GM12878 (cell line): ENCODE measurements at regions not wholly inside any gene's neighbourhood (a gene's known extent, or its start where the extent isn't known, plus 50 kb on each side); places are given as distances from the start of the nearest gene placed in this dataset.
A peak's percentile ranks its signal among the peaks of the same experiment; 100 is the strongest.

ENCODE experiments used
- ATAC-seq: fragments of 200-7000 bp; cut with Tn5 transposase; 3 replicates; pipeline ENCODE4 v1.9.1; 2020; ENCODE audit warnings: mild to moderate bottlenecking, moderate library complexity
- BruUV-seq: library from RNA; stranded (reverse); fragments of 400-500 nt; replicated peaks from 2 replicates; lab custom pipeline; 2021; lab: Mats Ljungman, UMichigan
- CTCF ChIA-PET: fragments of 300-600 bp; sonication (Branson Sonifier 250); formaldehyde crosslinking; extraction: SDS; loops from one replicate; lab custom pipeline; 2021; ENCODE audit warnings: inconsistent platforms; lab: Yijun Ruan, JAX
- POLR2A ChIA-PET: fragments of 350-600 bp; formaldehyde crosslinking; extraction: SDS; loops from one replicate; lab custom pipeline; 2021; ENCODE audit warnings: inconsistent platforms; lab: Charles Lee
- RAD21 ChIA-PET: fragments of 300-600 bp; sonication (Branson Sonifier 250); formaldehyde crosslinking; loops from one replicate; lab custom pipeline; 2023; ENCODE audit warnings: antibody characterized with exemption; ENCODE audit not compliant: unreplicated experiment; lab: Charles Lee
- SMC1A ChIA-PET: fragments of 300-600 bp; sonication (Branson Sonifier 250); formaldehyde crosslinking; loops from one replicate; lab custom pipeline; 2023; ENCODE audit not compliant: unreplicated experiment, uncharacterized antibody; lab: Charles Lee
- DNase-seq: peaks from one replicate; pipeline ENCODE4 v3.0.0-alpha.2; 2011; ENCODE audit warnings: low read depth, low spot score
- FAIRE-seq: peaks from 3 replicates; lab custom pipeline; 2011; peaks lifted over from hg19 to GRCh38; lab: Jason Lieb, UNC
- H2AFZ ChIP-seq: 2 replicates; pipeline ENCODE4 v1.6.0; 2011; ENCODE audit warnings: low read depth, low read length, control low read depth; ENCODE audit not compliant: control insufficient read depth
- H3K27ac ChIP-seq: 2 replicates; pipeline ENCODE4 v1.5.1; 2011; ENCODE audit warnings: control low read depth; ENCODE audit not compliant: control insufficient read depth, insufficient read depth
- H3K27me3 ChIP-seq, 2 experiments: replicated peaks in 1 of 2; 2 replicates each; pipeline versions ENCODE4 v1.6.0 to v1.6.1; 2011; ENCODE audit warnings: low read length in 1 of 2; ENCODE audit not compliant: control insufficient read depth in 2 of 2, insufficient read depth in 2 of 2
- H3K36me3 ChIP-seq, 2 experiments: 2 replicates each; pipeline ENCODE4 v1.5.1; 2011; ENCODE audit warnings: low read length in 1 of 2; ENCODE audit not compliant: control insufficient read depth in 2 of 2, insufficient read depth in 2 of 2
- H3K4me1 ChIP-seq: 2 replicates; pipeline ENCODE4 v1.6.1; 2011; ENCODE audit warnings: mild to moderate bottlenecking, low read length, moderate library complexity, mixed read lengths; ENCODE audit not compliant: control insufficient read depth, insufficient read depth
- H3K4me2 ChIP-seq: 2 replicates; pipeline ENCODE4 v1.6.0; 2011; ENCODE audit warnings: control low read depth; ENCODE audit not compliant: control insufficient read depth, insufficient read depth
- H3K4me3 ChIP-seq: fragments of 200-600 bp; sonication (generic); 2 replicates; pipeline ENCODE4 v1.5.1; 2016
- H3K79me2 ChIP-seq: 2 replicates; pipeline ENCODE4 v1.6.0; 2011; ENCODE audit warnings: low read length; ENCODE audit not compliant: control insufficient read depth, insufficient read depth
- H3K9ac ChIP-seq: 2 replicates; pipeline ENCODE4 v1.8.0; 2011; ENCODE audit warnings: low read length, control low read depth, mixed read lengths; ENCODE audit not compliant: control insufficient read depth, insufficient read depth
- H3K9me3 ChIP-seq: replicated peaks from 3 replicates; pipeline ENCODE4 v1.5.1; 2011; ENCODE audit warnings: mild to moderate bottlenecking, low read length; ENCODE audit not compliant: control insufficient read depth, insufficient read depth
- H4K20me1 ChIP-seq: 2 replicates; pipeline ENCODE4 v1.6.0; 2011; ENCODE audit not compliant: control insufficient read depth, insufficient read depth
- DPF2 ChIP-seq: fragments of 450-650 bp; IDR thresholded peaks from 2 replicates; pipeline ENCODE4 v1.6.1; 2017; ENCODE audit warnings: mild to moderate bottlenecking
- TCF12 ChIP-seq: IDR thresholded peaks from 2 replicates; pipeline ENCODE4 v1.6.1; 2011; ENCODE audit warnings: low read depth, mild to moderate bottlenecking, low read length
- ZZZ3 ChIP-seq: IDR thresholded peaks from 2 replicates; pipeline ENCODE4 v1.6.1; 2011; ENCODE audit warnings: low read depth; ENCODE audit not compliant: control insufficient read depth, insufficient read length
- WGBS: methylation state at CpG from one replicate; pipeline ENCODE4 v1.1.6; 2016; ENCODE audit warnings: low lambda C conversion rate; ENCODE audit not compliant: insufficient replicate concordance, insufficient coverage; ENCODE audit errors: missing lambda C conversion rate; 5-methylcytosine and 5-hydroxymethylcytosine counted together
- in situ Hi-C: fragments of 300-500 bp; cut with MboI; formaldehyde crosslinking; loops from 9 replicates; pipeline ENCODE4 v1.14.3; 2018; ENCODE audit warnings: mixed read lengths
- intact Hi-C: fragments of 100-400 bp; cut with micrococcal nuclease; formaldehyde crosslinking; loops from one replicate; pipeline ENCODE4 v1.14.2; 2022; ENCODE audit not compliant: unreplicated experiment
- TF ChIP-seq, protein P1 (sequence below): IDR thresholded peaks from 2 replicates; pipeline ENCODE4 v1.6.1; 2012; ENCODE audit warnings: improper control_type of control experiment, low read depth, low read length; ENCODE audit not compliant: insufficient replicate concordance

GRCh38 chr1:168959382-168959781 lies 147.1 kb upstream of the ATP1B1 start:
- TF ChIP-seq DPF2: peak; percentile 88
- TF ChIP-seq TCF12: no peak
- TF ChIP-seq, all 136 proteins: peak for 1
- ChIA-PET RAD21 (interaction anchor here (0.5 to 1.1 kb wide), 2 partner anchors 11 to 515 kb away, joined by 4 read pairs; no protein-coding TSS in a partner anchor), SMC1A (interaction anchor here (0.5 to 1.9 kb wide), 7 partner anchors 8 to 122 kb away, joined by 3 to 16 read pairs (median 3); no protein-coding TSS in a partner anchor), CTCF (interaction anchor here (0.6 to 1.3 kb wide), 3 partner anchors 14 to 241 kb away, joined by 3 to 5 read pairs (median 3); no protein-coding TSS in a partner anchor), POLR2A (interaction anchor here (1.2 kb wide), 1 partner anchor 38 kb away, joined by 3 read pairs; no protein-coding TSS in a partner anchor)
- no peak overlapping the region for H2AFZ ChIP-seq
- H3K9me3 ChIP-seq: no peaks in the 10 kb centered on the region
- intact Hi-C loops (no loop called here), in situ Hi-C loops (no loop called here)
- no peak for ATAC-seq
- no peaks in the 10 kb centered on the region for H3K79me2 ChIP-seq
- WGBS: 54% methylated on average over 2 of the region's 2 CpGs
- FAIRE-seq: no peak
- H3K36me3 ChIP-seq: no peaks in the 10 kb centered on the region
- H3K4me3 ChIP-seq: no peak overlapping the region
- no peak for DNase-seq
- BruUV-seq: no TSS peak
- no peaks in the 10 kb centered on the region; the same call in 1 of the 2 replicates for H3K4me1 ChIP-seq
- H4K20me1 ChIP-seq: no peaks in the 10 kb centered on the region
- no peaks in the 10 kb centered on the region for H3K27me3 ChIP-seq
- H3K27ac ChIP-seq: no peak overlapping the region
- H3K9ac ChIP-seq: no peak overlapping the region
- no peak overlapping the region for H3K4me2 ChIP-seq

- FAIRE-seq: no peak
- Histone ChIP-seq H3K9ac (no peak overlapping the region), H3K4me2 (no peak overlapping the region), H3K4me1 (no peaks in the 10 kb centered on the region; the same call in 1 of the 2 replicates), H3K27ac (no peak overlapping the region), H2AFZ (no peak overlapping the region), H4K20me1 (no peaks in the 10 kb centered on the region), H3K4me3 (no peak overlapping the region), H3K9me3 (no peaks in the 10 kb centered on the region), H3K36me3 (no peaks in the 10 kb centered on the region), H3K79me2 (no peaks in the 10 kb centered on the region), H3K27me3 (no peaks in the 10 kb centered on the region)
- ChIA-PET SMC1A (interaction anchor here (0.5 to 1.9 kb wide), 8 partner anchors 9 to 121 kb away, joined by 3 to 16 read pairs (median 3); no protein-coding TSS in a partner anchor), POLR2A (interaction anchor here (1.2 kb wide), 1 partner anchor 38 kb away, joined by 3 read pairs; no protein-coding TSS in a partner anchor), RAD21 (interaction anchor here (0.6 to 1.1 kb wide), 4 partner anchors 11 to 344 kb away, joined by 3 to 4 read pairs (median 3); no protein-coding TSS in a partner anchor), CTCF (interaction anchor here (0.6 to 1.3 kb wide), 6 partner anchors 15 to 242 kb away, joined by 3 to 5 read pairs (median 4); no protein-coding TSS in a partner anchor)
- whole genome bisulfite sequencing: 35% methylated on average over 1 of the region's 1 CpG
- ATAC-seq: no peak
- intact Hi-C loops (no loop called here), in situ Hi-C loops (no loop called here)
- no TSS peak for BruUV-seq
- TF ChIP-seq, protein P1, sequence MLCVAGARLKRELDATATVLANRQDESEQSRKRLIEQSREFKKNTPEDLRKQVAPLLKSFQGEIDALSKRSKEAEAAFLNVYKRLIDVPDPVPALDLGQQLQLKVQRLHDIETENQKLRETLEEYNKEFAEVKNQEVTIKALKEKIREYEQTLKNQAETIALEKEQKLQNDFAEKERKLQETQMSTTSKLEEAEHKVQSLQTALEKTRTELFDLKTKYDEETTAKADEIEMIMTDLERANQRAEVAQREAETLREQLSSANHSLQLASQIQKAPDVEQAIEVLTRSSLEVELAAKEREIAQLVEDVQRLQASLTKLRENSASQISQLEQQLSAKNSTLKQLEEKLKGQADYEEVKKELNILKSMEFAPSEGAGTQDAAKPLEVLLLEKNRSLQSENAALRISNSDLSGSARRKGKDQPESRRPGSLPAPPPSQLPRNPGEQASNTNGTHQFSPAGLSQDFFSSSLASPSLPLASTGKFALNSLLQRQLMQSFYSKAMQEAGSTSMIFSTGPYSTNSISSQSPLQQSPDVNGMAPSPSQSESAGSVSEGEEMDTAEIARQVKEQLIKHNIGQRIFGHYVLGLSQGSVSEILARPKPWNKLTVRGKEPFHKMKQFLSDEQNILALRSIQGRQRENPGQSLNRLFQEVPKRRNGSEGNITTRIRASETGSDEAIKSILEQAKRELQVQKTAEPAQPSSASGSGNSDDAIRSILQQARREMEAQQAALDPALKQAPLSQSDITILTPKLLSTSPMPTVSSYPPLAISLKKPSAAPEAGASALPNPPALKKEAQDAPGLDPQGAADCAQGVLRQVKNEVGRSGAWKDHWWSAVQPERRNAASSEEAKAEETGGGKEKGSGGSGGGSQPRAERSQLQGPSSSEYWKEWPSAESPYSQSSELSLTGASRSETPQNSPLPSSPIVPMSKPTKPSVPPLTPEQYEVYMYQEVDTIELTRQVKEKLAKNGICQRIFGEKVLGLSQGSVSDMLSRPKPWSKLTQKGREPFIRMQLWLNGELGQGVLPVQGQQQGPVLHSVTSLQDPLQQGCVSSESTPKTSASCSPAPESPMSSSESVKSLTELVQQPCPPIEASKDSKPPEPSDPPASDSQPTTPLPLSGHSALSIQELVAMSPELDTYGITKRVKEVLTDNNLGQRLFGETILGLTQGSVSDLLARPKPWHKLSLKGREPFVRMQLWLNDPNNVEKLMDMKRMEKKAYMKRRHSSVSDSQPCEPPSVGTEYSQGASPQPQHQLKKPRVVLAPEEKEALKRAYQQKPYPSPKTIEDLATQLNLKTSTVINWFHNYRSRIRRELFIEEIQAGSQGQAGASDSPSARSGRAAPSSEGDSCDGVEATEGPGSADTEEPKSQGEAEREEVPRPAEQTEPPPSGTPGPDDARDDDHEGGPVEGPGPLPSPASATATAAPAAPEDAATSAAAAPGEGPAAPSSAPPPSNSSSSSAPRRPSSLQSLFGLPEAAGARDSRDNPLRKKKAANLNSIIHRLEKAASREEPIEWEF: no peak
- TF ChIP-seq ZZZ3: no peak
- no peak for DNase-seq
Measured at GRCh38 chr1:168960114-168960513, 146.4 kb upstream of the ATP1B1 start.
